GM06990 (cell line): ENCODE measurements at regions not wholly inside any gene's neighbourhood (a gene's known extent, or its start where the extent isn't known, plus 50 kb on each side); places are given as distances from the start of the nearest gene placed in this dataset.

Experiments used
- DNase-seq: peaks from one replicate; pipeline ENCODE4 v3.0.0-alpha.2; 2011; ENCODE audit not compliant: insufficient read length; ENCODE audit errors: extremely low read depth
- H3K27me3 ChIP-seq: replicated peaks from 2 replicates; pipeline ENCODE4 v1.6.0; 2011; ENCODE audit warnings: low read length; ENCODE audit not compliant: control insufficient read depth, insufficient read depth
- H3K36me3 ChIP-seq: 2 replicates; pipeline ENCODE4 v1.5.1; 2011; ENCODE audit warnings: low read length; ENCODE audit not compliant: control insufficient read depth, insufficient read depth
- H3K4me3 ChIP-seq: replicated peaks from 2 replicates; pipeline ENCODE4 v1.5.1; 2011; ENCODE audit warnings: low read depth, mild to moderate bottlenecking, control low read depth, low read length
- CTCF ChIP-seq: IDR thresholded peaks from 2 replicates; pipeline ENCODE4 v1.5.1; 2011; ENCODE audit warnings: low read length, control low read depth, mild to moderate bottlenecking, inconsistent platforms; ENCODE audit not compliant: insufficient read depth, poor library complexity, severe bottlenecking

GRCh38 chr2:5766056-5766455 is 73.9 kb downstream of the SOX11 start:
- Histone ChIP-seq H3K4me3 (no peak overlapping the region), H3K36me3 (no peaks in the 10 kb centered on the region), H3K27me3 (no peaks in the 10 kb centered on the region)
- no peak for DNase-seq
- TF ChIP-seq CTCF: no peak

GRCh38 chr2:5766561-5766960 is 74.4 kb downstream of the SOX11 start:
- TF ChIP-seq CTCF: no peak

GRCh38 chr2:5777131-5777535 is 84.9 kb downstream of the SOX11 start:
- H3K4me3 ChIP-seq: no peak overlapping the region
- no peaks in the 10 kb centered on the region for H3K27me3 ChIP-seq
- DNase-seq: no peak
- H3K36me3 ChIP-seq: no peaks in the 10 kb centered on the region
- TF ChIP-seq CTCF: no peak

More at GRCh38 chr2:5766561-5766960, 74.4 kb downstream of the SOX11 start:
- H3K4me3 ChIP-seq: no peak overlapping the region
- H3K27me3 ChIP-seq: no peaks in the 10 kb centered on the region
- DNase-seq: no peak
- no peaks in the 10 kb centered on the region for H3K36me3 ChIP-seq

GRCh38 chr2:5781679-5782078 is 89.5 kb downstream of the SOX11 start:
- Histone ChIP-seq H3K36me3 (no peaks in the 10 kb centered on the region), H3K27me3 (no peaks in the 10 kb centered on the region), H3K4me3 (no peak overlapping the region)
- DNase-seq: no peak
- no peak for TF ChIP-seq CTCF

- no peak for DNase-seq
- Histone ChIP-seq H3K36me3 (no peaks in the 10 kb centered on the region), H3K27me3 (no peaks in the 10 kb centered on the region), H3K4me3 (no peak overlapping the region)
- TF ChIP-seq CTCF: no peak
These were observed 89.9 kb downstream of the SOX11 start for GRCh38 chr2:5782103-5782502.

- no peak for DNase-seq
- H3K4me3 ChIP-seq: no peak overlapping the region
- no peak for TF ChIP-seq CTCF
- no peaks in the 10 kb centered on the region for H3K27me3 ChIP-seq
- H3K36me3 ChIP-seq: no peaks in the 10 kb centered on the region
These were observed 96.3 kb downstream of the SOX11 start for GRCh38 chr2:5788447-5788846.
